ENCODE measurements at regions not wholly inside any gene's neighbourhood (a gene's known extent, or its start where the extent isn't known, plus 50 kb on each side); places are given as distances from the start of the nearest gene placed in this dataset.

DNA sequence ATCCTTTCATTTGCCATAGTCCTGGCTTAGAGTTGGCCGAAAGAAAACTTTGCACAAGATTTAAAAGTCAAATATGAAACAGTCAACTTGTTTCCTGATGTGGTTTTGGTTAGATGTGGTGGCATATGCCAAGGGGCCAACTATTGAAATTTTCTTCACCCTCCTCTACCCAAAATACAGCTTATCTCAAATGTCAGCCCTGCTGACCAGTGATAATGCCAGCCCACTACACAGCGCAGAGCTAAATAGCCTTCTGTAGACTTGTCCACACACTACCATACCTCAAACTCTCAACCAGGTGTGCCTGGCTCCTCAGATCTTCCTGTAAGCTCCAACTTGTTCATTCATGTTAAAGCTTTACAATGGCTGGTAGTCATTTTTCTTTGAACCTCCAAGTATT is 368.5 kb upstream of the STAC start:
- no peak overlapping the region for H2BK120ac ChIP-seq (ENCODE audit: low read depth, low read length)
- H3K18ac ChIP-seq (ENCODE audit: low read length) = no peak overlapping the region
- H3K4ac ChIP-seq (ENCODE audit: low read depth, low read length) = no peak overlapping the region
- H3K79me1 ChIP-seq (ENCODE audit: low read length) = no peaks in the 10 kb centered on the region
- H3K56ac ChIP-seq (ENCODE audit: low read length) = no peak overlapping the region
- H2AK5ac ChIP-seq (ENCODE audit: low read length) = no peak overlapping the region
- H2BK5ac ChIP-seq (ENCODE audit: low read length) = no peak overlapping the region
- H4K5ac ChIP-seq (ENCODE audit: low read length) = no peak overlapping the region
- H3K4me3 ChIP-seq (ENCODE audit: low read length) = no peak overlapping the region
- no peaks in the 10 kb centered on the region for H3K27me3 ChIP-seq (ENCODE audit: insufficient read depth, low read length, poor library complexity)
- WGBS (ENCODE audit: extremely low coverage, insufficient coverage, low lambda C conversion rate) = no CpG with 5 or more reads among the region's 2 CpGs
- no peak overlapping the region for H4K8ac ChIP-seq (ENCODE audit: low read depth, low read length)
- H3K4me1 ChIP-seq (ENCODE audit: control insufficient read depth, low read depth, low read length) = no peaks in the 10 kb centered on the region
- DNase-seq = no peak
- H3K27ac ChIP-seq (ENCODE audit: low read depth, low read length) = no peak overlapping the region
- no peak overlapping the region for H3K4me2 ChIP-seq (ENCODE audit: low read length)
- H3K79me2 ChIP-seq (ENCODE audit: control insufficient read depth, insufficient read depth, low read length) = no peaks in the 10 kb centered on the region
- H3K36me3 ChIP-seq (ENCODE audit: control insufficient read depth, insufficient read depth, low read length) = no peaks in the 10 kb centered on the region
- no peak overlapping the region for H2BK15ac ChIP-seq (replicated peaks; ENCODE audit: low read depth)
- no peak overlapping the region for H3K9ac ChIP-seq (ENCODE audit: low read length)
- H3K23ac ChIP-seq (ENCODE audit: low read length) = no peak overlapping the region

DNA sequence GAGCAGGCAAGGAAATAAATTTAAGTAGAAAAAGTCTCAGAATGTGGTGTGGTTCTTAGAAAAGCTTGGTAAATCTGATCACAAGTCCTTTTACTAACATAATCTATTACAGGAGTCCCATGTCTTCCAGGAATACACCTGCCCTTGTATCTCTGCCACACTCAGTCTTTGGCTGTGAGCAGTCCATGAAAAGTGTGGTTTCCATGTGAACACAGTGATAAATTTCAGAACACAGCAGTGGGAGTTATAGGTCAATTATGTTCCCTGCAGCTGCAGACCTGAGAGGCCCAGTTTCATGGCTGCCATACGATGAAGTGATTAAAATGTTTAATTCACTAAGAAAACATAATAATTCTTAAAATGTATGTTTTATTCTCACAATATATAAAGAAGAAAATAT is 366.9 kb upstream of the STAC start:
- no peak for DNase-seq
- Histone ChIP-seq H3K4ac (ENCODE audit: low read depth, low read length) (no peak overlapping the region), H3K4me3 (ENCODE audit: low read length) (no peak overlapping the region), H3K56ac (ENCODE audit: low read length) (no peak overlapping the region), H2BK15ac (replicated peaks; ENCODE audit: low read depth) (no peak overlapping the region), H3K27ac (ENCODE audit: low read depth, low read length) (no peak overlapping the region), H3K36me3 (ENCODE audit: control insufficient read depth, insufficient read depth, low read length) (no peaks in the 10 kb centered on the region), H3K18ac (ENCODE audit: low read length) (no peak overlapping the region), H2AK5ac (ENCODE audit: low read length) (no peak overlapping the region), H4K5ac (ENCODE audit: low read length) (no peak overlapping the region), H3K4me2 (ENCODE audit: low read length) (no peak overlapping the region), H4K8ac (ENCODE audit: low read depth, low read length) (no peak overlapping the region), H3K27me3 (ENCODE audit: insufficient read depth, low read length, poor library complexity) (no peaks in the 10 kb centered on the region), H3K79me2 (ENCODE audit: control insufficient read depth, insufficient read depth, low read length) (no peaks in the 10 kb centered on the region), H3K9ac (ENCODE audit: low read length) (no peak overlapping the region), H3K23ac (ENCODE audit: low read length) (no peak overlapping the region), H3K79me1 (ENCODE audit: low read length) (no peaks in the 10 kb centered on the region), H2BK5ac (ENCODE audit: low read length) (no peak overlapping the region), H3K4me1 (ENCODE audit: control insufficient read depth, low read depth, low read length) (no peaks in the 10 kb centered on the region), H2BK120ac (ENCODE audit: low read depth, low read length) (no peak overlapping the region)
- no CpG with 5 or more reads among the region's 1 CpG for WGBS (ENCODE audit: extremely low coverage, insufficient coverage, low lambda C conversion rate)

DNA sequence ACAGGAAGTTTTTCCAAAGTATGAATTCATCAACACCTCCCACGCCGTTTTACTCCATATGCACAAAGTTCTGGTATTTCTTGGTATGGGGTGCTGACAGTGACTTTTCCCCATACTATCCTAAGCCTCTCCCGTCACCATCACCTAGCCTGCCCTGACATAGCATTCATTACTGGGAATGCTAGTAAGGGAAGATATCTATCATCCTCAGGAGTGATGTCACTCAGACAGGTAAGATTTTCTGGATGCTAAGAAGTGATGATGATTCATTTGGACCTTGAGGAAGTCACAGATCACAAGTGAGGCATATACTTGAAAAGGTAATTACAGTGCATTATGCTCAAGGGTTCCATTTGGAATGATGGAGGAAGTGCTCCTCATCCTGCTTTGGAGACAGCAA is 355.1 kb upstream of the STAC start:
- H3K4ac ChIP-seq (ENCODE audit: low read depth, low read length) = no peak overlapping the region
- no CpG with 5 or more reads among the region's 3 CpGs for WGBS (ENCODE audit: extremely low coverage, insufficient coverage, low lambda C conversion rate)

DNA sequence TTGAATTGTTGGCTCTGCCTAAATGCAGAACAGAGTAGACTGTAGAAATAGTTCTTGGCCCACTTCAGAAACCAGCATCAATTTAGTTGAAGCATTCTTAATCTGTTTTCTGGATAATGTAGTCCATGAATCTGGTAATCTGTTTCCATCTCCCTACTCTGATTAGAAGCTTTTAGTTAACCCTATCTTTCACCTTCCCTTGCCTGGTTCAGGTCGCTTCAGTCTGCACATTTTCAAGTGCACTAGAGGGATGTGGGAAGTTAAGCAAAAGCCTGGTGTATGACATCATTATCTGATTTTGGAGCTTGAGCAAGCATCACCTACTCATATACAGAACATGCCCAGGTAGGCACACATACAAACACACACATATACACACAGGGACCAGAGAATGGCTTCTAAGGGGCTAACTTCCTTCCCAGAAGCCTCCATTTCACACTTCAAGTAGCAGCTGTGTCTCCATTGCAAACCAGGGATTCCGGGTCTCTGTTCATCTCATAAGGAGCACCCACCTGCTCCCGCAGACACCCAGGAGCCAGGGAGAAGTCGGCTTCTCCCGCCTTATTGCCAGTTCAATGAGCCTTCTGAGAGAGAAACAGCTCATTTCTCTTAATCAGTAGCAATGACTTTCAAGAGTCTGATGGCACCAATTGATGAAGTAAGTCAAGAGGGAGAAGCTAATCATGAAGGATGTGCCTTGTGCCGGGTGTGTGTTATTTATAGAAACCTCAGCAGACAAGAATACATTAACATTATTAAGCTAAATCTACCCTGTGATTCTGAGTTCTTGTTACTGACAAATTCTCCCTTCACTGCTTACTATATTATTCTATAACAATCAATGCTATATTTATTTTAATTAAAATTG is 347.9 kb upstream of the STAC start:
- Histone ChIP-seq H3K36me3 (ENCODE audit: control insufficient read depth, insufficient read depth, low read length) (no peaks in the 10 kb centered on the region), H3K79me1 (ENCODE audit: low read length) (no peaks in the 10 kb centered on the region), H2BK120ac (ENCODE audit: low read depth, low read length) (no peak overlapping the region), H3K79me2 (ENCODE audit: control insufficient read depth, insufficient read depth, low read length) (no peaks in the 10 kb centered on the region), H3K4me1 (ENCODE audit: control insufficient read depth, low read depth, low read length) (no peaks in the 10 kb centered on the region), H4K5ac (ENCODE audit: low read length) (no peak overlapping the region), H2BK5ac (ENCODE audit: low read length) (no peak overlapping the region), H3K27ac (ENCODE audit: low read depth, low read length) (no peak overlapping the region), H2BK15ac (replicated peaks; ENCODE audit: low read depth) (no peak overlapping the region), H3K4me3 (ENCODE audit: low read length) (no peak overlapping the region), H2AK5ac (ENCODE audit: low read length) (no peak overlapping the region), H3K9ac (ENCODE audit: low read length) (no peak overlapping the region), H3K4ac (ENCODE audit: low read depth, low read length) (no peak overlapping the region), H3K18ac (ENCODE audit: low read length) (no peak overlapping the region), H3K23ac (ENCODE audit: low read length) (no peak overlapping the region), H3K4me2 (ENCODE audit: low read length) (no peak overlapping the region), H4K8ac (ENCODE audit: low read depth, low read length) (no peak overlapping the region), H3K56ac (ENCODE audit: low read length) (no peak overlapping the region), H3K27me3 (ENCODE audit: insufficient read depth, low read length, poor library complexity) (no peaks in the 10 kb centered on the region)
- WGBS (ENCODE audit: extremely low coverage, insufficient coverage, low lambda C conversion rate) = no CpG with 5 or more reads among the region's 6 CpGs
- no peak for DNase-seq

More for the DNA sequence above, 355.1 kb upstream of the STAC start:
- H3K9ac ChIP-seq (ENCODE audit: low read length) = no peak overlapping the region
- DNase-seq = no peak
- H3K56ac ChIP-seq (ENCODE audit: low read length) = no peak overlapping the region
- H3K18ac ChIP-seq (ENCODE audit: low read length) = no peak overlapping the region
- H3K79me1 ChIP-seq (ENCODE audit: low read length) = no peaks in the 10 kb centered on the region
- no peak overlapping the region for H3K4me3 ChIP-seq (ENCODE audit: low read length)
- no peak overlapping the region for H4K5ac ChIP-seq (ENCODE audit: low read length)
- H3K79me2 ChIP-seq (ENCODE audit: control insufficient read depth, insufficient read depth, low read length) = no peaks in the 10 kb centered on the region
- H3K4me2 ChIP-seq (ENCODE audit: low read length) = no peak overlapping the region
- no peak overlapping the region for H4K8ac ChIP-seq (ENCODE audit: low read depth, low read length)
- no peak overlapping the region for H2AK5ac ChIP-seq (ENCODE audit: low read length)
- no peak overlapping the region for H2BK15ac ChIP-seq (replicated peaks; ENCODE audit: low read depth)
- no peak overlapping the region for H3K27ac ChIP-seq (ENCODE audit: low read depth, low read length)
- H3K4me1 ChIP-seq (ENCODE audit: control insufficient read depth, low read depth, low read length) = no peaks in the 10 kb centered on the region
- H3K23ac ChIP-seq (ENCODE audit: low read length) = no peak overlapping the region
- H2BK5ac ChIP-seq (ENCODE audit: low read length) = no peak overlapping the region
- H3K27me3 ChIP-seq (ENCODE audit: insufficient read depth, low read length, poor library complexity) = no peaks in the 10 kb centered on the region
- H3K36me3 ChIP-seq (ENCODE audit: control insufficient read depth, insufficient read depth, low read length) = no peaks in the 10 kb centered on the region
- no peak overlapping the region for H2BK120ac ChIP-seq (ENCODE audit: low read depth, low read length)

DNA sequence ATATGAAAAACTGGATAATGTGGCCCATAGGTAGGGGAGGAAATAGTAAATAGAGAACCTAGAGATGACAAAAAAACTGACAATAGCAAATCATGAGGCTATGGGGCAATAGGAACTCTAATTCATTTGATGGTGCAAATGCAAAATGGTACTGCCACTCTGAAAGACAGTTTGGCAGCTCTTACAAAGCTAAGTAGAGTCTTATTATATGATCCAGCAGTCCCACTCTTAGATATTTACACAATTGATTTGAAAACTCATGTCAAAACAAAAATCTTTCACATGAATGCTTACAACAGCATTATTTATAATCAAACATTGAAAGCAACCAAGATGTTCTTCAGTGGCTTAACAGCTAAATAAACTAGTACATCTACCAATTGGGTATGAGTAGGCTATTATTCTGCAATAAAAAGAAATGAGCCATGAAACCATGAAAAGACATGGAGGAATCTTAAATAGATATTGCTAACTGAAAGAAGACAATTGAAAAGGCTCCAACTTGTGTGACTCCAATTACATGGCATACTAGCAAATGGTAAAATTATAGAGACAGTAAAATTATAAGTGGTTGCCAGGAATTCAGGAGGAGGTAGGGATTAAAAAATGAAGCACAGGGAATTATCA is 321.8 kb upstream of the STAC start:
- DNase-seq = no peak

More for the DNA sequence above, 321.8 kb upstream of the STAC start:
- no peaks in the 10 kb centered on the region for H3K36me3 ChIP-seq (ENCODE audit: control insufficient read depth, insufficient read depth, low read length)
- H3K4ac ChIP-seq (ENCODE audit: low read depth, low read length) = no peak overlapping the region
- no peak overlapping the region for H2BK5ac ChIP-seq (ENCODE audit: low read length)
- no peaks in the 10 kb centered on the region for H3K79me1 ChIP-seq (ENCODE audit: low read length)
- H4K8ac ChIP-seq (ENCODE audit: low read depth, low read length) = no peak overlapping the region
- no peak overlapping the region for H2AK5ac ChIP-seq (ENCODE audit: low read length)
- H3K79me2 ChIP-seq (ENCODE audit: control insufficient read depth, insufficient read depth, low read length) = no peaks in the 10 kb centered on the region
- no peak overlapping the region for H3K9ac ChIP-seq (ENCODE audit: low read length)
- no peak overlapping the region for H2BK15ac ChIP-seq (replicated peaks; ENCODE audit: low read depth)
- H4K5ac ChIP-seq (ENCODE audit: low read length) = no peak overlapping the region
- H3K4me3 ChIP-seq (ENCODE audit: low read length) = no peak overlapping the region
- H3K56ac ChIP-seq (ENCODE audit: low read length) = no peak overlapping the region
- H3K4me1 ChIP-seq (ENCODE audit: control insufficient read depth, low read depth, low read length) = no peaks in the 10 kb centered on the region
- no peak overlapping the region for H3K27ac ChIP-seq (ENCODE audit: low read depth, low read length)
- H3K18ac ChIP-seq (ENCODE audit: low read length) = no peak overlapping the region
- no peak overlapping the region for H3K4me2 ChIP-seq (ENCODE audit: low read length)
- no peak overlapping the region for H3K23ac ChIP-seq (ENCODE audit: low read length)
- no peaks in the 10 kb centered on the region for H3K27me3 ChIP-seq (ENCODE audit: insufficient read depth, low read length, poor library complexity)
- H2BK120ac ChIP-seq (ENCODE audit: low read depth, low read length) = no peak overlapping the region

Data from mesendoderm (in vitro differentiated cells).